ENCODE measurements at regions not wholly inside any gene's neighbourhood (a gene's known extent, or its start where the extent isn't known, plus 50 kb on each side); places are given as distances from the start of the nearest gene placed in this dataset.

DNA sequence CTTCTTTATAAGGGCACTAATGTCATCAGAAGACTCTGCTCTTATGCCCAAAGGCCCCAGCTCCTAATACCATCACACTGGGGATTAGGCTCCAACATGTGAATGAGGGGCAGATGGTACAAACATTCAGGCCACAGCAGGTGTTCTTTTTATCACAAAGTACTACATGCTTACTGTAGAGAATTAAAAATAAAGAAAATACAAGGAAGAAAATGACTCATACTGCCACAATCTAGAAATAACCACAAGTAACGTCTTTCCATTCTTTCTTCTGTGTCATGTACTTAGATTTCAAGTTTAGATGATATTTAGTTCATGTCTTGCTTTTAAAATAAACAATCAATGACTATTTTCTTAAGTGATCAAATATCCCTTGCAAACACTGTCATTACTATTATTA lies 100.3 kb upstream of the NEDD4L start:
- no peak for TF ChIP-seq CTCF (conservative IDR thresholded peaks at IDR 0.05 in 1 of 2, IDR thresholded peaks at IDR 0.05 in 1 of 2; ENCODE audit: extremely low read depth in 1 of 2, insufficient read depth in 1 of 2, low read depth in 1 of 2, low read length in 2 of 2)
- no peak for TF ChIP-seq EZH2 (IDR thresholded peaks at IDR 0.05; ENCODE audit: borderline replicate concordance, low read length)

All from mammary epithelial cell (primary cell).